Suprapubic skin (tissue), 3 donors: ENCODE measurements at regions not wholly inside any gene's neighbourhood (a gene's known extent, or its start where the extent isn't known, plus 50 kb on each side); places are given as distances from the start of the nearest gene placed in this dataset.

Source experiments
- CTCF ChIP-seq, 2 donors: fragments of 200-600 bp in 1 of 2; fragments of 450-650 bp in 1 of 2; sonication (generic) in 1 of 2; IDR thresholded peaks; one replicate each; pipeline ENCODE4 v1.5.1; 2016 to 2019; ENCODE audit warnings: antibody characterized with exemption in 2 of 2, mild to moderate bottlenecking in 1 of 2, moderate library complexity in 1 of 2
- POLR2A ChIP-seq, 2 donors: fragments of 450-650 bp; IDR thresholded peaks; one replicate each; pipeline ENCODE4 v1.6.1; 2017; ENCODE audit warnings: antibody characterized with exemption in 2 of 2, mild to moderate bottlenecking in 2 of 2, moderate library complexity in 2 of 2

- TF ChIP-seq CTCF (IDR thresholded peaks at IDR 0.05), result no peak
- TF ChIP-seq POLR2A (IDR thresholded peaks at IDR 0.05), result no peak
Observed at GRCh38 chr10:109386921-109387320, 536.4 kb downstream of the XPNPEP1 start.
